Transverse colon (tissue), 4 donors: ENCODE measurements at regions not wholly inside any gene's neighbourhood (a gene's known extent, or its start where the extent isn't known, plus 50 kb on each side); places are given as distances from the start of the nearest gene placed in this dataset.

ENCODE experiments used
- EP300 ChIP-seq: sonication (generic); formaldehyde crosslinking; IDR thresholded peaks from one replicate; pipeline ENCODE4 v1.6.1; 2017; ENCODE audit warnings: antibody characterized with exemption, low read depth
- POLR2AphosphoS5 ChIP-seq, 3 donors: sonication (generic); formaldehyde crosslinking; IDR thresholded peaks; one replicate each; pipeline ENCODE4 v1.6.1; 2016; ENCODE audit warnings: antibody characterized with exemption in 3 of 3
- TF ChIP-seq, protein P1 (sequence below), 5 experiments: fragments of 200-600 bp in 3 of 5; fragments of 450-650 bp in 2 of 5; sonication (generic) in 3 of 5; IDR thresholded peaks; 1 replicate in 2 of 5; 2 replicates in 3 of 5; pipeline ENCODE4 v1.5.1; 2016 to 2017; ENCODE audit warnings: antibody characterized with exemption in 5 of 5, inconsistent platforms in 3 of 5, mild to moderate bottlenecking in 2 of 5, moderate library complexity in 1 of 5

DNA sequence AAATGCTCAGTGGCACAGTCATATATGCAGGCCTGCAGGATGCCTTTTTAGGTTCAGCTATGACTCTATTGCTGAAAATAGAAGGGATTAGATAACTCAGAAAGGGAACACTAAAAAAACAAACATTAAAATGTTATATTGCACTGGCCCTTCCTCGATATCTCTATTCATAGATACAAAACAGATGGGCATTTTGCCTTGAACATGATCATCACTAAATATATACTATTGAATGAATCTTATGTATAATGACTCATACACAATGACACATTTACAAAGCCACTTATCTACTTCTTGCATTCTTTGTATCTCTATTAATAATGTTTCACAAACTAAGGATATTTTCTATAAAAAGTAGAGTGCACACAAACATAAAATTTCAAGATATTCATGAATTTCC is 2352.8 kb upstream of the RAG2 start:
- TF ChIP-seq, protein P1, sequence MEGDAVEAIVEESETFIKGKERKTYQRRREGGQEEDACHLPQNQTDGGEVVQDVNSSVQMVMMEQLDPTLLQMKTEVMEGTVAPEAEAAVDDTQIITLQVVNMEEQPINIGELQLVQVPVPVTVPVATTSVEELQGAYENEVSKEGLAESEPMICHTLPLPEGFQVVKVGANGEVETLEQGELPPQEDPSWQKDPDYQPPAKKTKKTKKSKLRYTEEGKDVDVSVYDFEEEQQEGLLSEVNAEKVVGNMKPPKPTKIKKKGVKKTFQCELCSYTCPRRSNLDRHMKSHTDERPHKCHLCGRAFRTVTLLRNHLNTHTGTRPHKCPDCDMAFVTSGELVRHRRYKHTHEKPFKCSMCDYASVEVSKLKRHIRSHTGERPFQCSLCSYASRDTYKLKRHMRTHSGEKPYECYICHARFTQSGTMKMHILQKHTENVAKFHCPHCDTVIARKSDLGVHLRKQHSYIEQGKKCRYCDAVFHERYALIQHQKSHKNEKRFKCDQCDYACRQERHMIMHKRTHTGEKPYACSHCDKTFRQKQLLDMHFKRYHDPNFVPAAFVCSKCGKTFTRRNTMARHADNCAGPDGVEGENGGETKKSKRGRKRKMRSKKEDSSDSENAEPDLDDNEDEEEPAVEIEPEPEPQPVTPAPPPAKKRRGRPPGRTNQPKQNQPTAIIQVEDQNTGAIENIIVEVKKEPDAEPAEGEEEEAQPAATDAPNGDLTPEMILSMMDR (IDR thresholded peaks at IDR 0.05): no peak
- TF ChIP-seq POLR2AphosphoS5 (IDR thresholded peaks at IDR 0.05) (no peak), EP300 (no peak)
